Endothelial cell of umbilical vein (primary cell): ENCODE measurements at regions not wholly inside any gene's neighbourhood (a gene's known extent, or its start where the extent isn't known, plus 50 kb on each side); places are given as distances from the start of the nearest gene placed in this dataset.

Experiments used
- BruUV-seq: library from RNA; stranded (reverse); fragments of 400-500 nt; replicated peaks from 2 replicates; lab custom pipeline; 2021; lab: Mats Ljungman, UMichigan
- CTCF ChIA-PET: fragments of 300-600, 350-600 bp; sonication (Branson Sonifier 250); formaldehyde crosslinking; loops from one replicate; lab custom pipeline; 2021; ENCODE audit warnings: antibody characterized with exemption, inconsistent platforms; lab: Charles Lee
- POLR2A ChIA-PET: fragments of 300-600, 350-600 bp; sonication (Branson Sonifier 250); formaldehyde crosslinking; loops from one replicate; lab custom pipeline; 2021; ENCODE audit warnings: antibody characterized with exemption, inconsistent platforms; lab: Charles Lee
- DNase-seq: peaks from one replicate; pipeline ENCODE4 v3.0.0-alpha.2; 2011; ENCODE audit warnings: low read depth, low spot score
- FAIRE-seq: peaks from 2 replicates; lab custom pipeline; 2011; peaks lifted over from hg19 to GRCh38; lab: Jason Lieb, UNC
- H2AFZ ChIP-seq: 2 replicates; pipeline ENCODE4 v1.6.0; 2012; ENCODE audit warnings: low read depth, low read length, control low read depth, inconsistent platforms
- H3K27ac ChIP-seq: 2 replicates; pipeline ENCODE4 v1.5.1; 2011; ENCODE audit warnings: low read depth, mild to moderate bottlenecking, control low read depth, low read length, moderate library complexity; ENCODE audit not compliant: insufficient read depth
- H3K27me3 ChIP-seq, 2 experiments: 2 replicates each; pipeline versions ENCODE4 v1.6.0 to v1.6.1; 2011; ENCODE audit warnings: low read length in 2 of 2, mixed read lengths in 1 of 2; ENCODE audit not compliant: control insufficient read depth in 2 of 2, insufficient read depth in 2 of 2
- H3K36me3 ChIP-seq, 2 experiments: 2 replicates in 1 of 2; 3 replicates in 1 of 2; pipeline ENCODE4 v1.5.1; 2011; ENCODE audit warnings: low read length in 2 of 2, mild to moderate bottlenecking in 1 of 2, moderate library complexity in 1 of 2; ENCODE audit not compliant: control insufficient read depth in 2 of 2, insufficient read depth in 2 of 2; ENCODE audit errors: extremely low read depth in 1 of 2
- H3K4me1 ChIP-seq: 3 replicates; pipeline ENCODE4 v1.5.1; 2011; ENCODE audit warnings: mild to moderate bottlenecking, low read length; ENCODE audit not compliant: control insufficient read depth, insufficient read depth; ENCODE audit errors: extremely low read depth
- H3K4me2 ChIP-seq: 2 replicates; pipeline ENCODE4 v1.6.1; 2011; ENCODE audit warnings: low read length, control low read depth, mixed read lengths; ENCODE audit not compliant: insufficient read depth
- H3K4me3 ChIP-seq, 3 experiments: fragments of 200-600 bp in 1 of 3; sonication (generic), shearing (Covaris generic) in 1 of 3; replicated peaks in 1 of 3; 2 replicates each; pipeline ENCODE4 v1.5.1; 2011 to 2016; ENCODE audit warnings: control low read depth in 3 of 3, low read length in 3 of 3, mild to moderate bottlenecking in 2 of 3, inconsistent platforms in 1 of 3, low read depth in 1 of 3, moderate library complexity in 1 of 3; ENCODE audit not compliant: insufficient read depth in 1 of 3
- H3K79me2 ChIP-seq: 2 replicates; pipeline ENCODE4 v1.6.0; 2012; ENCODE audit warnings: low read length, inconsistent platforms; ENCODE audit not compliant: control insufficient read depth, insufficient read depth
- H3K9ac ChIP-seq: replicated peaks from 2 replicates; pipeline ENCODE3; 2011; ENCODE audit warnings: low read length, control low read depth; ENCODE audit not compliant: insufficient read depth; ENCODE audit errors: extremely low read depth
- H3K9me1 ChIP-seq: replicated peaks from 3 replicates; pipeline ENCODE4 v1.6.0; 2011; ENCODE audit warnings: mild to moderate bottlenecking, low read length; ENCODE audit not compliant: control insufficient read depth, insufficient read depth; ENCODE audit errors: extremely low read depth
- H3K9me3 ChIP-seq: replicated peaks from 2 replicates; pipeline ENCODE4 v1.5.1; 2012; ENCODE audit warnings: low read length, inconsistent platforms; ENCODE audit not compliant: control insufficient read depth, insufficient read depth
- H4K20me1 ChIP-seq: replicated peaks from 2 replicates; pipeline ENCODE3; 2011; ENCODE audit warnings: mild to moderate bottlenecking, low read length; ENCODE audit not compliant: control insufficient read depth, insufficient read depth; ENCODE audit errors: extremely low read depth
- CTCF ChIP-seq, 2 donors: IDR thresholded peaks; 1 replicate in 1 of 2; 2 replicates in 1 of 2; pipeline ENCODE4 v1.5.1; 2011; ENCODE audit warnings: low read length in 2 of 2, mild to moderate bottlenecking in 2 of 2, moderate library complexity in 2 of 2, control low read depth in 1 of 2, inconsistent platforms in 1 of 2, low read depth in 1 of 2; ENCODE audit not compliant: insufficient read depth in 1 of 2; ENCODE audit errors: extremely low read depth in 1 of 2
- EZH2 ChIP-seq: IDR thresholded peaks from 2 replicates; pipeline ENCODE4 v1.6.1; 2012; ENCODE audit warnings: borderline replicate concordance, low read depth, mild to moderate bottlenecking, moderate library complexity, low read length, inconsistent platforms; ENCODE audit not compliant: severe bottlenecking
- FOS ChIP-seq: IDR thresholded peaks from 2 replicates; pipeline ENCODE4 v1.6.1; 2011; ENCODE audit warnings: mild to moderate bottlenecking, low read length, moderate library complexity, borderline replicate concordance; ENCODE audit not compliant: insufficient read depth
- GATA2 ChIP-seq: IDR thresholded peaks from 2 replicates; pipeline ENCODE4 v1.7.0; 2011; ENCODE audit warnings: low read depth, mild to moderate bottlenecking, moderate library complexity, mixed read lengths, low read length; ENCODE audit not compliant: insufficient read length, insufficient read depth
- JUN ChIP-seq: IDR thresholded peaks from 2 replicates; pipeline ENCODE4 v1.6.1; 2011; ENCODE audit warnings: borderline replicate concordance, low read depth; ENCODE audit not compliant: insufficient read length, insufficient read depth
- MAX ChIP-seq: IDR thresholded peaks from 2 replicates; pipeline ENCODE4 v1.6.1; 2011; ENCODE audit not compliant: insufficient read depth, insufficient read length
- MYC ChIP-seq: IDR thresholded peaks from one replicate; pipeline ENCODE4 v1.6.1; 2011; ENCODE audit warnings: mild to moderate bottlenecking, low read depth, low read length
- POLR2A ChIP-seq: IDR thresholded peaks from 2 replicates; pipeline ENCODE4 v1.6.1; 2012; ENCODE audit warnings: low read depth, mild to moderate bottlenecking, control low read depth, low read length
- POLR2AphosphoS5 ChIP-seq: IDR thresholded peaks from 2 replicates; pipeline ENCODE4 v1.6.1; 2012; ENCODE audit warnings: low read depth, mild to moderate bottlenecking, control low read depth, low read length, moderate library complexity; ENCODE audit not compliant: insufficient read depth
- dilution Hi-C: fragments of 300-500 bp; cut with MboI; formaldehyde crosslinking; loops from one replicate; pipeline ENCODE4 v1.15.0; 2019; ENCODE audit warnings: low sequenced_read_pairs; ENCODE audit not compliant: extremely low pct_ligation_motif_present
- intact Hi-C: fragments of 100-400 bp; cut with micrococcal nuclease; formaldehyde crosslinking; loops from one replicate; pipeline ENCODE4 v1.10.0; 2022

DNA sequence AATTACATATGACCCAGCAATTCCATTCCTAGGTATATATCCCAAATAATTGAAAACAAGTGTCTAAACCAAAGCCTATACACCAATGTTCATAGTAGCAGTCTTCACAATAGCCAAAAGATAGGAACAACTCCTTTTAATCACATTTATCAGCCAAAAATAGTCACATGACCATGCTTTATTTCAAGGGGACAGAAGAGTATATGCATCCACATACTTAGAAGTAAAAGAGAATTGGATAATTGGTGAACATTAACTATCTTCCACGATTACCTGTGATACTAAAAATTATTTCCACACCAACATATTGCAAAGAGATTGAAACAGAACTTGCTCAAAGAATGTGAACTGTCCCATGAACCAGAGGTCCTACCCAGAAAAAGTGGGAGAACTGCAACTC is 51.8 kb upstream of the FOXE1 start:
- ChIA-PET POLR2A (no interaction called here), CTCF (interaction anchor here (1.2 kb wide), 1 partner anchor 1047 kb away, joined by 3 read pairs; no protein-coding TSS in a partner anchor)
- Histone ChIP-seq H3K36me3 (no peaks in the 10 kb centered on the region), H2AFZ (no peak overlapping the region), H4K20me1 (no peaks in the 10 kb centered on the region), H3K4me1 (peaks cover 3% of the 10 kb centered on the region), H3K9me1 (no peaks in the 10 kb centered on the region), H3K4me2 (no peak overlapping the region), H3K79me2 (no peaks in the 10 kb centered on the region), H3K4me3 (no peak overlapping the region), H3K27me3 (peaks cover 23 to 27% of the 10 kb centered on the region in 2 experiments), H3K27ac (no peak overlapping the region), H3K9ac (no peak overlapping the region), H3K9me3 (no peaks in the 10 kb centered on the region)
- no peak for DNase-seq
- no TSS peak for BruUV-seq
- dilution Hi-C loops = no loop called here
- FAIRE-seq = no peak
- no peak for TF ChIP-seq EZH2
- TF ChIP-seq CTCF (IDR thresholded peaks at IDR 0.05; ENCODE audit: extremely low read depth in 1 of 2, insufficient read depth in 1 of 2, low read depth in 1 of 2, low read length in 2 of 2) = no peak
- no peak for TF ChIP-seq POLR2A
- intact Hi-C loops = no loop called here

DNA sequence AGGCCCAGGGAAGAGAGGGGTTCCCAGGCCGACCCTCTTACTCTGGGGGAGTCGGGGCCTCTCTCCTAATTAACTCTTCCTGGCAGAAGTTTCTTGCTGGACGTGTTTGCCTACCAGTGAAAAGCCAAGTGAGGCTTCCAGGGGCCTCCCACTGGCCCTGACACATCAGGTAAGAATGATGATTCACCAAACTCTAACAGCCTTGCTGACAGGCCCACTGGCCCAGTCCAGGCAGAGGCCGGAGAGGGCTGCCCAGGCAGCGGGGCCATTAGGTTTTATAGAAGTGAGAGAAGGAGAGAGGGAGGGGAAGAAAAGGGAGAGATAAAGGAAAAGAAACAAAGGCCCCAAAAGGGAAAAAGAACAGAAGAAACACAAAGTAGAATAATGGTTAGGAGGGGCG is 50.8 kb upstream of the FOXE1 start:
- Histone ChIP-seq H3K9me3 (no peaks in the 10 kb centered on the region), H3K9ac (no peak overlapping the region), H3K4me2 (no peak overlapping the region), H3K27me3 (peaks cover 25 to 33% of the 10 kb centered on the region in 2 experiments), H3K9me1 (no peaks in the 10 kb centered on the region), H2AFZ (no peak overlapping the region), H3K79me2 (no peaks in the 10 kb centered on the region), H3K4me3 (no peak overlapping the region), H3K27ac (no peak overlapping the region), H3K4me1 (peaks cover 3% of the 10 kb centered on the region), H4K20me1 (no peaks in the 10 kb centered on the region), H3K36me3 (no peaks in the 10 kb centered on the region)
- FAIRE-seq = no peak
- ChIA-PET CTCF (interaction anchor here (1.2 kb wide), 1 partner anchor 1046 kb away, joined by 3 read pairs; no protein-coding TSS in a partner anchor), POLR2A (no interaction called here)
- TF ChIP-seq MYC (no peak), MAX (no peak), POLR2A (no peak), EZH2 (no peak), CTCF (IDR thresholded peaks at IDR 0.05; ENCODE audit: extremely low read depth in 1 of 2, insufficient read depth in 1 of 2, low read depth in 1 of 2, low read length in 2 of 2) (no peak), JUN (no peak), GATA2 (no peak), FOS (no peak), POLR2AphosphoS5 (no peak)
- dilution Hi-C loops (no loop called here), intact Hi-C loops (no loop called here)
- no peak for DNase-seq
- no TSS peak for BruUV-seq
